Testis (tissue), 2 donors: ENCODE measurements at regions not wholly inside any gene's neighbourhood (a gene's known extent, or its start where the extent isn't known, plus 50 kb on each side); places are given as distances from the start of the nearest gene placed in this dataset.

ENCODE experiments used
- DNase-seq: peaks from one replicate; pipeline ENCODE4 v3.0.0-alpha.2; 2019
- H3K27ac ChIP-seq, 2 donors: fragments of 200-600 bp; sonication (generic); one replicate each; pipeline ENCODE4 v1.5.1; 2019
- H3K27me3 ChIP-seq: fragments of 200-600 bp; sonication (generic); one replicate; pipeline ENCODE4 v1.5.1; 2019
- H3K36me3 ChIP-seq: fragments of 200-600 bp; sonication (generic); one replicate; pipeline ENCODE4 v1.5.1; 2017; ENCODE audit warnings: low read depth; ENCODE audit errors: missing control alignments
- H3K4me1 ChIP-seq: fragments of 200-600 bp; sonication (generic); one replicate; pipeline ENCODE4 v1.5.1; 2019
- H3K4me3 ChIP-seq, 2 donors: fragments of 200-600 bp; sonication (generic); one replicate each; pipeline ENCODE4 v1.5.1; 2017 to 2019
- H3K9me3 ChIP-seq: fragments of 200-600 bp; sonication (generic); one replicate; pipeline ENCODE4 v1.5.1; 2017
- CTCF ChIP-seq, 3 experiments: fragments of 450-650 bp in 2 of 3; fragments of 200-600 bp in 1 of 3; sonication (generic) in 1 of 3; IDR thresholded peaks; one replicate each; pipeline ENCODE4 v1.5.1; 2016 to 2019; ENCODE audit warnings: antibody characterized with exemption in 3 of 3, mild to moderate bottlenecking in 2 of 3, moderate library complexity in 1 of 3
- POLR2A ChIP-seq: fragments of 450-650 bp; IDR thresholded peaks from one replicate; pipeline ENCODE4 v1.6.1; 2017; ENCODE audit warnings: antibody characterized with exemption, mild to moderate bottlenecking, moderate library complexity
- WGBS, 2 donors: methylation state at CpG; one replicate each; pipeline ENCODE4 v1.1.5; 2018; 5-methylcytosine and 5-hydroxymethylcytosine counted together
- intact Hi-C: fragments of 100-400 bp; cut with DNase I; formaldehyde crosslinking; loops from one replicate; pipeline ENCODE4 v1.15.1; 2023; ENCODE audit warnings: low total_unique reads

- no peaks in the 10 kb centered on the region for H3K27me3 ChIP-seq
- no peaks in the 10 kb centered on the region for H3K36me3 ChIP-seq
- TF ChIP-seq CTCF (IDR thresholded peaks at IDR 0.05) (no peak), POLR2A (no peak)
- no peak overlapping the region for H3K4me3 ChIP-seq
- intact Hi-C loops: no loop called here
- DNase-seq: no peak
- no peak overlapping the region for H3K27ac ChIP-seq
- peaks cover 15% of the 10 kb centered on the region for H3K4me1 ChIP-seq
- no peaks in the 10 kb centered on the region for H3K9me3 ChIP-seq
- WGBS, 2 donors: 89 to 94% methylated on average over 5 of the region's 5 CpGs
Observed at GRCh38 chr17:78305801-78306200, 54.1 kb downstream of the SOCS3 start.

GRCh38 chr17:78304549-78305037, 55.3 kb downstream of the SOCS3 start:
- H3K27me3 ChIP-seq: no peaks in the 10 kb centered on the region
- intact Hi-C loops: no loop called here
- no peak overlapping the region for H3K27ac ChIP-seq
- 38 to 58% methylated on average over 9 of the region's 9 CpGs for WGBS, 2 donors
- peak; percentile 64 for DNase-seq
- peaks cover 15% of the 10 kb centered on the region for H3K4me1 ChIP-seq
- no peaks in the 10 kb centered on the region for H3K36me3 ChIP-seq
- TF ChIP-seq POLR2A: no peak
- TF ChIP-seq CTCF (IDR thresholded peaks at IDR 0.05): no peak
- no peak overlapping the region for H3K4me3 ChIP-seq
- H3K9me3 ChIP-seq: no peaks in the 10 kb centered on the region

DNA sequence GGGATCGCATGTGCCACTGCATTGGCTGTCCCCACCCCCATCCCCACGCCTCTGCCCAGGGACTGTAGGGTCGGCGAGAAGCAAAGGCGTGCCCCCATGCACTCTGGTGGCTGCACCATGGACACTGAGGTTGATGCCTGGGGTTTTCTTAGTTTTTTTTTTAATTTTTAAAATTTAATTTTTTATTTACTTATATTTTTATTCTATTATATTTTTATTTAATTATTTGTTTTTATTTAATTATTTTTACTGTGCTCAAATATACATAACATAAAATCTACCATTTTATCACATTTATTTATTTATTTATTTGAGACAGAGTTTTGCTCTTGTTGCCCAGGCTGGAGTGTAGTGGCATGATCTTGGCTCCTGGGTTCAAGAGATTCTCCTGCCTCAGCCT, 57.4 kb downstream of the SOCS3 start:
- TF ChIP-seq POLR2A (no peak), CTCF (IDR thresholded peaks at IDR 0.05) (no peak)
- Histone ChIP-seq H3K27ac (no peak overlapping the region), H3K27me3 (no peaks in the 10 kb centered on the region), H3K36me3 (no peaks in the 10 kb centered on the region), H3K9me3 (no peaks in the 10 kb centered on the region), H3K4me3 (no peak overlapping the region), H3K4me1 (peaks cover 9% of the 10 kb centered on the region)
- no peak for DNase-seq
- intact Hi-C loops: no loop called here
- 92 to 94% methylated on average over 5 of the region's 5 CpGs for WGBS, 2 donors

DNA sequence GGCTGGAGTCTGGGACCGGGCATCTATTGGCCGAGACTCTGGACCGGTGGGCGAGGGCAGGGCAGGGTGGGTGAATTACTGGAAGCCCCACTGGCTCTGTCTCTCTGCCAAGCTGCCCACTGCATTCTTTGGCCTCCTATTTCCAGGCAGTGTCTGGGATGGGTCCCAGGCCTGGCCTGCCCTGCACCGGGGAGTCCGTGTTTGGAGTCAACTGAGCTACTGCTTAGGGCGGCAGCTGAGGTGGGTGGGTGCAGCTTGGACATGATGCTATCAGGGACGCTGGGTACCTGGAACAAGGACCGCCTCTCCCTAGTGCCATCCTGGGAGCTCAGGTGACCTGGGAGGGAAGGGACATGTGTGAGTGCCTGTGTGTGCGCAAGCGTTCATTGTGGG, 58.1 kb downstream of the SOCS3 start:
- DNase-seq: no peak
- Histone ChIP-seq H3K36me3 (no peaks in the 10 kb centered on the region), H3K4me3 (no peak overlapping the region), H3K9me3 (no peaks in the 10 kb centered on the region), H3K27me3 (no peaks in the 10 kb centered on the region), H3K27ac (no peak overlapping the region), H3K4me1 (peaks cover 9% of the 10 kb centered on the region)
- intact Hi-C loops: no loop called here
- 91 to 100% methylated on average over 1 to 11 of the region's 11 CpGs for WGBS, 2 donors
- TF ChIP-seq POLR2A (no peak), CTCF (IDR thresholded peaks at IDR 0.05) (no peak)

DNA sequence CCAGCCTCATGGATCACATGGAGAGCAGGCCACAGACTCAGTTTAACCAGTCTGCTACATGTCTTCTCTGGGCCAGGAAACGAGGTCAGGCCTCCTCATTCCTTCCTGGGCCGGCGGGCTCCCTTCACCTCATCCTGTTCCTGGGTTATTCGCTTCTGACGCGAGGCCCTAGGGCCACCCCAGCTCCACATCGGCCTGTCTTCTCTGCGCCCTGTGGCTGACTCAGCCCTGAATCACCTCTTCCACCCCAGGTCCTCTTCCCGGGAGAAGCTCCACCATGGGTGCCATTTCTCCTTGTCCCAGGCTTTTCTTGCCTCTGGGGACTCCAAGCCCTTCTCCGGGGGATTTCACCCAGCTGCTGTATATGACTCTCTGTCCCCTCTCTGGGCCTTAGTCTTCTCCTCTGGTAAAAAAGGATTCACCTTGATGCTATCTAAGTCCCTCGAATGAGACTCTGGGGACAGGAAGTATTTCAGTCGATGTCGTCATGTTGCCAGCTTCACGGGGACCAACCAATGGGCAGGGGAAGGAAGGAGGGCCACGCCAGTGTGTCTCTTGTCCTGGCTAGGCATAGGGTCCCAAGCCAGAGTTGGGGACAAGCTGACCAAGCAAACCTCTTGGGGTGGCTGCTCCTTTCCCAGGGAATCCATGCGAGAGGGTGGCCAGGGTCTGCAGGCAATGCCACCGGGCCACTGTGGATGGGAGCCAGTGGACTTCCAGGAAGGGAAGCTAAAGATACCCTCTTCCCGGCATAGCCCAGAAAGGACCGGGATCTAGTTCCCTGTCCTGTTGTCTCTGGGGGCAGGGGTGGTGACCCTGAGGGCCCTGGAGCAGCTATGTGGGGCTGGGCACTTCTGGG, 58.7 kb downstream of the SOCS3 start:
- no peaks in the 10 kb centered on the region for H3K9me3 ChIP-seq
- no peaks in the 10 kb centered on the region for H3K36me3 ChIP-seq
- no peak for DNase-seq
- peaks cover 9% of the 10 kb centered on the region for H3K4me1 ChIP-seq
- WGBS, 2 donors: 93 to 95% methylated on average over 19 of the region's 19 CpGs
- H3K4me3 ChIP-seq: no peak overlapping the region
- no peak for TF ChIP-seq CTCF (IDR thresholded peaks at IDR 0.05)
- TF ChIP-seq POLR2A: no peak
- intact Hi-C loops: no loop called here
- H3K27me3 ChIP-seq: no peaks in the 10 kb centered on the region
- no peak overlapping the region for H3K27ac ChIP-seq
